ENCODE measurements at regions not wholly inside any gene's neighbourhood (a gene's known extent, or its start where the extent isn't known, plus 50 kb on each side); places are given as distances from the start of the nearest gene placed in this dataset.

DNA sequence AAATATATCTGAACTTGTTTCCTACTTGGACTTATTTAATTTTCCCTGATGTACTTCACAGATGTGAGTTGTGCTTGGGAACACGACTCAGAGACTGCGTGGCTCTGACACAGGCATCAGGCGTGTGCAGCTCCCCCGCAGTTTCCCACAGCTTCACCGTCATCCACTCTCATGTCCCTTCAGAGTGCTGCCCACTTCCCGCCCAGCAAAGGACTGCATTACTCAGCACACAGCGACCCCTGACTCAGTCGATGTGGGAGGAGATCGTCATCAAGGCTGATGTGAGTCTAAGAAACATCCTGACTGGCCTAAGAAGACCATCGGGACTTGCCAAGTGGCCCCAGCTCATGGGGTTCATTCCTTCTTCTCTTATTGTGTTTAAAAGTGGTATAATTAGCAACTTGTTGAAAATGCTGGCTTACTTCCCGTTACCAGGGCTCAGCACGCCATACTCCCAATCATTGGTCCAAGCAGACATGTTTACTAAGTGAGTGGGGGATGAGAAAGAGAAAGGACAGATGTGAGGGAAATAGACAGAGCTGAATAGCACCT, 539.4 kb upstream of the JARID2 start:
- Histone ChIP-seq H3K36me3 (ENCODE audit: control insufficient read depth, insufficient read depth, low read length) (no peaks in the 10 kb centered on the region), H3K27ac (ENCODE audit: low read length) (no peak overlapping the region), H3K4me1 (ENCODE audit: control insufficient read depth, insufficient read depth, low read length) (peaks cover 7% of the 10 kb centered on the region), H3K27me3 (ENCODE audit: control insufficient read depth, insufficient read depth, low read length) (no peaks in the 10 kb centered on the region), H3K4me3 (ENCODE audit: low read length) (no peak overlapping the region), H3K9me3 (ENCODE audit: control insufficient read depth, insufficient read depth, low read length) (no peaks in the 10 kb centered on the region)
- peak in 1 of 2 donors; percentile 23 for DNase-seq
- TF ChIP-seq CTCF (IDR thresholded peaks at IDR 0.05), result no peak
- no peaks in the 10 kb centered on the region for H3K9me3 Mint-ChIP-seq
- no peaks in the 10 kb centered on the region for H3K27me3 Mint-ChIP-seq (ENCODE audit: low read depth in 2 of 2)
- peak in 2 of 3 donors; percentile 33 to 36 for ATAC-seq
- H3K36me3 Mint-ChIP-seq, result no peaks in the 10 kb centered on the region
- H3K27ac Mint-ChIP-seq, result no peak overlapping the region
- 79% methylated on average over 12 of the region's 12 CpGs for WGBS (ENCODE audit: insufficient coverage)
- intact Hi-C loops (cut with micrococcal nuclease), result no loop called here
- H3K4me1 Mint-ChIP-seq, result peaks cover 7 to 21% of the 10 kb centered on the region in 2 donors
- H3K4me3 Mint-ChIP-seq, result no peak overlapping the region

DNA sequence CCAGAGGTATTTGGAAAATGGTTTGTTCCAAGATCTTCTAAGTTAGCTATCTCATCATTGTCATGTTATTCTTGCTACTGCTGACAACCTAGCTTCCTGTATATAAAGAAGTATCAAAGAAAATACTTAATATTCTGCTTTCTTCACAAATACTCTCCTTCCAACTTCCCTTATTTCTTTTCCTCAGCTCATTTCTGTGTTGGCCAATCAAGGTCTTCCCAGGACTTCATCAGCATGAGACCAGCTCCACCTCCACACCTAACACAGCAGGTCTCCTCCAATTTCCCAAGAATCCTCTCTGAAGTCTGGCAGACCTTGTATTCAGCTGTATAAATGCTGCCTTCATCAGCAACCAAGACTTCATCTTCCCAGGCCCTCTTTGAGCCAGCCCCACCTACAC, 538.6 kb upstream of the JARID2 start:
- no peak overlapping the region for H3K4me3 Mint-ChIP-seq
- no peak for ATAC-seq
- intact Hi-C loops (cut with micrococcal nuclease), result no loop called here

GRCh38 chr6:14707971-14708465, 537.9 kb upstream of the JARID2 start:
- no peaks in the 10 kb centered on the region for H3K9me3 ChIP-seq (ENCODE audit: control insufficient read depth, insufficient read depth, low read length)
- no peak for ATAC-seq
- 91% methylated on average over 2 of the region's 2 CpGs for WGBS (ENCODE audit: insufficient coverage)
- intact Hi-C loops (cut with micrococcal nuclease), result no loop called here
- no peak for TF ChIP-seq CTCF (IDR thresholded peaks at IDR 0.05)
- Mint-ChIP-seq H3K4me3 (no peak overlapping the region), H3K9me3 (no peaks in the 10 kb centered on the region), H3K36me3 (no peaks in the 10 kb centered on the region), H3K27ac (no peak overlapping the region), H3K27me3 (ENCODE audit: low read depth in 2 of 2) (no peaks in the 10 kb centered on the region), H3K4me1 (peaks cover 7 to 22% of the 10 kb centered on the region in 2 donors)
- DNase-seq, result no peak
- H3K4me3 ChIP-seq (ENCODE audit: low read length), result no peak overlapping the region
- no peak overlapping the region for H3K27ac ChIP-seq (ENCODE audit: low read length)
- peaks cover 8% of the 10 kb centered on the region for H3K4me1 ChIP-seq (ENCODE audit: control insufficient read depth, insufficient read depth, low read length)
- H3K36me3 ChIP-seq (ENCODE audit: control insufficient read depth, insufficient read depth, low read length), result no peaks in the 10 kb centered on the region
- no peaks in the 10 kb centered on the region for H3K27me3 ChIP-seq (ENCODE audit: control insufficient read depth, insufficient read depth, low read length)

More for the DNA sequence above, 538.6 kb upstream of the JARID2 start:
- Mint-ChIP-seq H3K27ac (no peak overlapping the region), H3K36me3 (no peaks in the 10 kb centered on the region), H3K9me3 (no peaks in the 10 kb centered on the region), H3K27me3 (ENCODE audit: low read depth in 2 of 2) (no peaks in the 10 kb centered on the region), H3K4me1 (peaks cover 7 to 22% of the 10 kb centered on the region in 2 donors)
- Histone ChIP-seq H3K4me1 (ENCODE audit: control insufficient read depth, insufficient read depth, low read length) (peaks cover 8% of the 10 kb centered on the region), H3K4me3 (ENCODE audit: low read length) (no peak overlapping the region), H3K36me3 (ENCODE audit: control insufficient read depth, insufficient read depth, low read length) (no peaks in the 10 kb centered on the region), H3K27ac (ENCODE audit: low read length) (no peak overlapping the region), H3K9me3 (ENCODE audit: control insufficient read depth, insufficient read depth, low read length) (no peaks in the 10 kb centered on the region), H3K27me3 (ENCODE audit: control insufficient read depth, insufficient read depth, low read length) (no peaks in the 10 kb centered on the region)
- no peak for DNase-seq
- no peak for TF ChIP-seq CTCF (IDR thresholded peaks at IDR 0.05)

- H3K36me3 Mint-ChIP-seq, result no peaks in the 10 kb centered on the region
- Histone ChIP-seq H3K27me3 (ENCODE audit: control insufficient read depth, insufficient read depth, low read length) (no peaks in the 10 kb centered on the region), H3K9me3 (ENCODE audit: control insufficient read depth, insufficient read depth, low read length) (no peaks in the 10 kb centered on the region), H3K27ac (ENCODE audit: low read length) (no peak overlapping the region), H3K4me3 (ENCODE audit: low read length) (no peak overlapping the region), H3K36me3 (ENCODE audit: control insufficient read depth, insufficient read depth, low read length) (no peaks in the 10 kb centered on the region), H3K4me1 (ENCODE audit: control insufficient read depth, insufficient read depth, low read length) (peaks cover 8% of the 10 kb centered on the region)
- no peaks in the 10 kb centered on the region for H3K9me3 Mint-ChIP-seq
- WGBS (ENCODE audit: insufficient coverage), result 96% methylated on average over 12 of the region's 12 CpGs
- H3K27ac Mint-ChIP-seq, result no peak overlapping the region
- TF ChIP-seq CTCF (IDR thresholded peaks at IDR 0.05), result no peak
- H3K27me3 Mint-ChIP-seq (ENCODE audit: low read depth in 2 of 2), result no peaks in the 10 kb centered on the region
- intact Hi-C loops (cut with micrococcal nuclease), result no loop called here
- H3K4me3 Mint-ChIP-seq, result no peak overlapping the region
- no peak for DNase-seq
- ATAC-seq, result no peak
- peaks cover 7 to 22% of the 10 kb centered on the region in 2 donors for H3K4me1 Mint-ChIP-seq
Measured at GRCh38 chr6:14709066-14709670, 536.7 kb upstream of the JARID2 start.
